ENCODE measurements at regions not wholly inside any gene's neighbourhood (a gene's known extent, or its start where the extent isn't known, plus 50 kb on each side); places are given as distances from the start of the nearest gene placed in this dataset.
A peak's percentile ranks its signal among the peaks of the same experiment; 100 is the strongest.

DNA sequence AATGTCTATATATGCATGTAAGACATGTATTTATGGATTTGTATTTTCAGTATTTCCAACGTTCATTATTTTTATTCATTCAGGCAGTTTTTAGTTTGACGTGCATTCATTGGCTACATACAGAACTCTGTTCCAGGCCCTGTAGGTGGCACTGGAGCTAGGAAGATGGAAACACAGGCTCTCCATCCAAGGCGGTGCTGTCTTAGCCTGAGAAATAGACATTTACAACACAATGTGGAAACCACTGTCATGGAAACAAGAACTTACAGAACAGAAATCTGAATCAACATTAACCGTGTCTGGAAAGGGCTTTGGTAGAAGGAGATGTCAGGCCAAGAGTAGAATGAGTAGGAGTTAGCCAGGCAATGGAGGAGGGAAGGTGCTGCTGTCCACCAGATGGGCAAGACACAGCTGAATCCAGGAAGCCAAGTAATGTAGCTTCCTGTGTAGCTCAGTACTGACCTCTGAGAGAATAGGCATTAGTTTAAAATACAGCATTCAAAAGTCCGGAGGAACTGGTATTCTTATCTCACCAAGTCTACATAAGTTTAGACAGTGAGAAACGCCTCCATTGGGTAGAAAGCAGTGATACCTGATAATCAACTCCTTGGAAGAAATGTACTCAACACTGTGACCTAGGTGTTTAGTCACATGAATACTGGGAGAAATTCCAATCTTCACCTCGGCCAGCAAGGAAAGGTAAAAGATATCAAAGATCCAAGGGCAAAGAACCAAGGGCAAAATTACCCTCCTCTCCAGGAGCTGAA, 388.6 kb upstream of the CDH6 start:
- no peak overlapping the region for H2BK20ac ChIP-seq (ENCODE audit: low read length)
- CTCF ChIA-PET (ENCODE audit: partially characterized antibody) = interaction anchor here (0.9 to 1.7 kb wide), 3 partner anchors 65 to 427 kb away, joined by 3 to 7 read pairs (median 5); no protein-coding TSS in a partner anchor
- FAIRE-seq = no peak

More for the DNA sequence above, 388.6 kb upstream of the CDH6 start:
- H2BK5ac ChIP-seq (ENCODE audit: low read depth, low read length) = no peak overlapping the region
- no peak overlapping the region for H3K4me3 ChIP-seq (ENCODE audit: extremely low read depth in 1 of 4, insufficient read depth in 2 of 4, low read depth in 3 of 4, low read length in 4 of 4)
- no peak overlapping the region for H2BK12ac ChIP-seq (ENCODE audit: low read depth, low read length)
- H3K9me3 ChIP-seq (ENCODE audit: insufficient read depth in 2 of 2, low read depth in 1 of 2, low read length in 1 of 2) = no peaks in the 10 kb centered on the region
- no peak overlapping the region for H4K91ac ChIP-seq (replicated peaks; ENCODE audit: insufficient read length, low read length)
- H2AFZ ChIP-seq (ENCODE audit: low read length) = peak overlapping the region; percentile 60; the same call in 1 of the 2 replicates
- H4K20me1 ChIP-seq (replicated peaks in 1 of 2; ENCODE audit: control insufficient read depth in 1 of 2, insufficient read depth in 2 of 2, low read length in 2 of 2) = no peaks in the 10 kb centered on the region
- H3K4ac ChIP-seq (replicated peaks; ENCODE audit: insufficient read length, low read depth, low read length) = no peak overlapping the region
- 84% methylated on average over 7 of the region's 7 CpGs; no CpG with 5 or more reads in 1 of the 2 experiments for whole genome bisulfite sequencing, 2 experiments (ENCODE audit: extremely low coverage in 1 of 2, insufficient coverage in 1 of 2, insufficient read length in 1 of 2, insufficient replicate concordance in 2 of 2, low coverage in 1 of 2, low lambda C conversion rate in 2 of 2, missing lambda C conversion rate in 1 of 2)
- no peak overlapping the region for H3K14ac ChIP-seq (ENCODE audit: insufficient read length)
- POLR2A ChIA-PET (ENCODE audit: partially characterized antibody) = no interaction called here
- H2BK15ac ChIP-seq (ENCODE audit: low read length) = no peak overlapping the region
- H2BK120ac ChIP-seq (replicated peaks; ENCODE audit: low read depth, low read length) = no peak overlapping the region
- H3K79me2 ChIP-seq (ENCODE audit: control insufficient read depth in 1 of 2, insufficient read depth in 2 of 2, low read length in 2 of 2) = no peaks in the 10 kb centered on the region
- no peak overlapping the region for H3K27ac ChIP-seq (ENCODE audit: low read depth, low read length)
- H3K79me1 ChIP-seq (ENCODE audit: low read depth, low read length) = no peaks in the 10 kb centered on the region
- H4K5ac ChIP-seq (ENCODE audit: insufficient read length, low read depth, low read length) = no peak overlapping the region
- no peak for TF ChIP-seq BCL11A (IDR thresholded peaks at IDR 0.05; ENCODE audit: low read depth in 2 of 2, low read length in 2 of 2)
- TF ChIP-seq, protein P1, sequence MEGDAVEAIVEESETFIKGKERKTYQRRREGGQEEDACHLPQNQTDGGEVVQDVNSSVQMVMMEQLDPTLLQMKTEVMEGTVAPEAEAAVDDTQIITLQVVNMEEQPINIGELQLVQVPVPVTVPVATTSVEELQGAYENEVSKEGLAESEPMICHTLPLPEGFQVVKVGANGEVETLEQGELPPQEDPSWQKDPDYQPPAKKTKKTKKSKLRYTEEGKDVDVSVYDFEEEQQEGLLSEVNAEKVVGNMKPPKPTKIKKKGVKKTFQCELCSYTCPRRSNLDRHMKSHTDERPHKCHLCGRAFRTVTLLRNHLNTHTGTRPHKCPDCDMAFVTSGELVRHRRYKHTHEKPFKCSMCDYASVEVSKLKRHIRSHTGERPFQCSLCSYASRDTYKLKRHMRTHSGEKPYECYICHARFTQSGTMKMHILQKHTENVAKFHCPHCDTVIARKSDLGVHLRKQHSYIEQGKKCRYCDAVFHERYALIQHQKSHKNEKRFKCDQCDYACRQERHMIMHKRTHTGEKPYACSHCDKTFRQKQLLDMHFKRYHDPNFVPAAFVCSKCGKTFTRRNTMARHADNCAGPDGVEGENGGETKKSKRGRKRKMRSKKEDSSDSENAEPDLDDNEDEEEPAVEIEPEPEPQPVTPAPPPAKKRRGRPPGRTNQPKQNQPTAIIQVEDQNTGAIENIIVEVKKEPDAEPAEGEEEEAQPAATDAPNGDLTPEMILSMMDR (IDR thresholded peaks at IDR 0.05; ENCODE audit: control extremely low read depth in 1 of 3, insufficient read depth in 1 of 3, low read depth in 1 of 3, low read length in 3 of 3) = peak in 1 of 3 experiments; percentile 18; a peak in 1 of 4 replicates
- TF ChIP-seq RAD21 (IDR thresholded peaks at IDR 0.05 in 1 of 2, conservative IDR thresholded peaks at IDR 0.05 in 1 of 2; ENCODE audit: low read depth in 2 of 2, low read length in 2 of 2) = peak; percentile 45 to 58
- no peak overlapping the region for H4K8ac ChIP-seq (ENCODE audit: extremely low read depth, insufficient read depth, low read length)
- no peak overlapping the region for H3K56ac ChIP-seq (replicated peaks; ENCODE audit: insufficient read length, low read depth, low read length)
- H3K4me2 ChIP-seq (ENCODE audit: insufficient read depth in 1 of 2, low read depth in 2 of 2, low read length in 2 of 2) = no peak overlapping the region
- peak in 1 of 2 experiments; percentile 2 for DNase-seq (ENCODE audit: low read depth in 1 of 2, low spot score in 2 of 2)
- H3K23ac ChIP-seq (ENCODE audit: insufficient read length) = no peak overlapping the region
- peaks cover 0 to 2% (median 0%) of the 10 kb centered on the region in 4 experiments; a peak in 1 of 7 replicates for H3K4me1 ChIP-seq (replicated peaks in 1 of 4; ENCODE audit: control insufficient read depth in 3 of 4, insufficient read depth in 4 of 4, low read length in 3 of 4)
- no peaks in the 10 kb centered on the region for H3K23me2 ChIP-seq (ENCODE audit: low read depth, low read length)
- H3K36me3 ChIP-seq (ENCODE audit: control insufficient read depth in 2 of 4, insufficient read depth in 4 of 4, low read length in 3 of 4) = no peaks in the 10 kb centered on the region
- 0 out of 2 replicates have a peak overlapping the region, but pooled peaks have one; percentile 44 for H2AK5ac ChIP-seq (ENCODE audit: low read depth, low read length)
- no peak overlapping the region for H3K9ac ChIP-seq (replicated peaks in 1 of 4; ENCODE audit: extremely low read depth in 1 of 4, low read depth in 3 of 4, low read length in 3 of 4)
- peak overlapping the region; percentile 1; the same call in 1 of the 2 replicates for H3K18ac ChIP-seq (ENCODE audit: extremely low read depth, low read length)
- H3K27me3 ChIP-seq (replicated peaks in 1 of 4; ENCODE audit: control insufficient read depth in 3 of 4, extremely low read depth in 1 of 4, insufficient read depth in 3 of 4, low read length in 3 of 4) = no peaks in the 10 kb centered on the region

Data from H1 (cell line).